ENCODE measurements at regions not wholly inside any gene's neighbourhood (a gene's known extent, or its start where the extent isn't known, plus 50 kb on each side); places are given as distances from the start of the nearest gene placed in this dataset.

- no peaks in the 10 kb centered on the region for H3K4me1 Mint-ChIP-seq
- no peak for TF ChIP-seq CTCF (IDR thresholded peaks at IDR 0.05; ENCODE audit: unreplicated experiment)
- H3K27me3 Mint-ChIP-seq (ENCODE audit: low read depth), result peaks cover 52% of the 10 kb centered on the region
- H3K36me3 Mint-ChIP-seq, result no peaks in the 10 kb centered on the region
- no peak for DNase-seq (ENCODE audit: low spot score in 2 of 2, unreplicated experiment in 2 of 2)
- no peak overlapping the region for H3K27ac Mint-ChIP-seq
- H3K4me3 Mint-ChIP-seq, result no peak overlapping the region
- peaks cover 3% of the 10 kb centered on the region for H3K9me3 Mint-ChIP-seq
Measured at GRCh38 chr16:86325895-86326294, 184.4 kb upstream of the FOXF1 start.

GRCh38 chr16:86327321-86327720 is 183.0 kb upstream of the FOXF1 start:
- DNase-seq (ENCODE audit: low spot score in 2 of 2, unreplicated experiment in 2 of 2), result no peak
- no peak for TF ChIP-seq CTCF (IDR thresholded peaks at IDR 0.05; ENCODE audit: unreplicated experiment)
- Mint-ChIP-seq H3K27ac (no peak overlapping the region), H3K4me3 (no peak overlapping the region), H3K9me3 (peaks cover 3% of the 10 kb centered on the region), H3K36me3 (no peaks in the 10 kb centered on the region), H3K27me3 (ENCODE audit: low read depth) (peaks cover 54% of the 10 kb centered on the region), H3K4me1 (no peaks in the 10 kb centered on the region)

GRCh38 chr16:86330906-86331305 is 179.4 kb upstream of the FOXF1 start:
- no peaks in the 10 kb centered on the region for H3K36me3 Mint-ChIP-seq
- H3K4me3 Mint-ChIP-seq, result no peak overlapping the region
- no peaks in the 10 kb centered on the region for H3K9me3 Mint-ChIP-seq
- H3K4me1 Mint-ChIP-seq, result peaks cover 8% of the 10 kb centered on the region
- H3K27me3 Mint-ChIP-seq (ENCODE audit: low read depth), result peaks cover 62% of the 10 kb centered on the region
- H3K27ac Mint-ChIP-seq, result no peak overlapping the region
- TF ChIP-seq CTCF (IDR thresholded peaks at IDR 0.05; ENCODE audit: unreplicated experiment), result no peak
- DNase-seq (ENCODE audit: low spot score in 2 of 2, unreplicated experiment in 2 of 2), result no peak

GRCh38 chr16:86334079-86334635 is 176.2 kb upstream of the FOXF1 start:
- peaks cover 75% of the 10 kb centered on the region for H3K27me3 Mint-ChIP-seq (ENCODE audit: low read depth)
- H3K4me3 Mint-ChIP-seq, result no peak overlapping the region
- no peak for TF ChIP-seq CTCF (IDR thresholded peaks at IDR 0.05; ENCODE audit: unreplicated experiment)
- no peaks in the 10 kb centered on the region for H3K36me3 Mint-ChIP-seq
- H3K27ac Mint-ChIP-seq, result no peak overlapping the region
- peaks cover 8% of the 10 kb centered on the region for H3K4me1 Mint-ChIP-seq
- no peak for DNase-seq (ENCODE audit: low spot score in 2 of 2, unreplicated experiment in 2 of 2)
- H3K9me3 Mint-ChIP-seq, result no peaks in the 10 kb centered on the region

- DNase-seq (ENCODE audit: low spot score in 2 of 2, unreplicated experiment in 2 of 2), result no peak
- Mint-ChIP-seq H3K36me3 (no peaks in the 10 kb centered on the region), H3K4me1 (peaks cover 8% of the 10 kb centered on the region), H3K27me3 (ENCODE audit: low read depth) (peaks cover 79% of the 10 kb centered on the region), H3K9me3 (no peaks in the 10 kb centered on the region), H3K27ac (no peak overlapping the region), H3K4me3 (no peak overlapping the region)
- TF ChIP-seq CTCF (IDR thresholded peaks at IDR 0.05; ENCODE audit: unreplicated experiment), result no peak
Measured at GRCh38 chr16:86335266-86336172, 174.8 kb upstream of the FOXF1 start.

Data from mesothelial cell of epicardium (in vitro differentiated cells).